ENCODE measurements at regions not wholly inside any gene's neighbourhood (a gene's known extent, or its start where the extent isn't known, plus 50 kb on each side); places are given as distances from the start of the nearest gene placed in this dataset.

- DNase-seq = no peak
- H3K27ac ChIP-seq (ENCODE audit: insufficient read depth, low read length, poor library complexity, severe bottlenecking) = no peak overlapping the region
- H3K9me3 ChIP-seq (ENCODE audit: control insufficient read depth, low read length) = no peaks in the 10 kb centered on the region
- H3K27me3 ChIP-seq (replicated peaks; ENCODE audit: control insufficient read depth, insufficient read depth, low read length, poor library complexity, severe bottlenecking) = no peaks in the 10 kb centered on the region
- no peaks in the 10 kb centered on the region for H3K4me1 ChIP-seq (ENCODE audit: control insufficient read depth, insufficient read depth, low read length, poor library complexity, severe bottlenecking)
- H3K36me3 ChIP-seq (ENCODE audit: control insufficient read depth, insufficient read depth, low read length) = no peaks in the 10 kb centered on the region
- H3K4me3 ChIP-seq (ENCODE audit: insufficient read depth, low read depth, low read length, poor library complexity, severe bottlenecking) = no peak overlapping the region
Measured at GRCh38 chr2:204453730-204454167, 91.5 kb upstream of the PARD3B start.

GRCh38 chr2:204454672-204455380 lies 90.4 kb upstream of the PARD3B start:
- H3K4me1 ChIP-seq (ENCODE audit: control insufficient read depth, insufficient read depth, low read length, poor library complexity, severe bottlenecking) = no peaks in the 10 kb centered on the region
- no peaks in the 10 kb centered on the region for H3K36me3 ChIP-seq (ENCODE audit: control insufficient read depth, insufficient read depth, low read length)

GRCh38 chr2:204468746-204469429 lies 76.4 kb upstream of the PARD3B start:
- Histone ChIP-seq H3K36me3 (ENCODE audit: control insufficient read depth, insufficient read depth, low read length) (no peaks in the 10 kb centered on the region), H3K9me3 (ENCODE audit: control insufficient read depth, low read length) (no peaks in the 10 kb centered on the region), H3K4me3 (ENCODE audit: insufficient read depth, low read depth, low read length, poor library complexity, severe bottlenecking) (no peak overlapping the region), H3K4me1 (ENCODE audit: control insufficient read depth, insufficient read depth, low read length, poor library complexity, severe bottlenecking) (no peaks in the 10 kb centered on the region), H3K27ac (ENCODE audit: insufficient read depth, low read length, poor library complexity, severe bottlenecking) (no peak overlapping the region), H3K27me3 (replicated peaks; ENCODE audit: control insufficient read depth, insufficient read depth, low read length, poor library complexity, severe bottlenecking) (peaks cover 3% of the 10 kb centered on the region)
- DNase-seq = no peak

More at GRCh38 chr2:204454672-204455380, 90.4 kb upstream of the PARD3B start:
- Histone ChIP-seq H3K4me3 (ENCODE audit: insufficient read depth, low read depth, low read length, poor library complexity, severe bottlenecking) (no peak overlapping the region), H3K27ac (ENCODE audit: insufficient read depth, low read length, poor library complexity, severe bottlenecking) (no peak overlapping the region), H3K27me3 (replicated peaks; ENCODE audit: control insufficient read depth, insufficient read depth, low read length, poor library complexity, severe bottlenecking) (no peaks in the 10 kb centered on the region), H3K9me3 (ENCODE audit: control insufficient read depth, low read length) (no peaks in the 10 kb centered on the region)
- no peak for DNase-seq

GRCh38 chr2:204470178-204470620 lies 75.1 kb upstream of the PARD3B start:
- Histone ChIP-seq H3K4me3 (ENCODE audit: insufficient read depth, low read depth, low read length, poor library complexity, severe bottlenecking) (no peak overlapping the region), H3K27ac (ENCODE audit: insufficient read depth, low read length, poor library complexity, severe bottlenecking) (no peak overlapping the region), H3K27me3 (replicated peaks; ENCODE audit: control insufficient read depth, insufficient read depth, low read length, poor library complexity, severe bottlenecking) (peaks cover 3% of the 10 kb centered on the region), H3K36me3 (ENCODE audit: control insufficient read depth, insufficient read depth, low read length) (no peaks in the 10 kb centered on the region), H3K4me1 (ENCODE audit: control insufficient read depth, insufficient read depth, low read length, poor library complexity, severe bottlenecking) (no peaks in the 10 kb centered on the region), H3K9me3 (ENCODE audit: control insufficient read depth, low read length) (no peaks in the 10 kb centered on the region)
- DNase-seq = no peak

GRCh38 chr2:204470621-204471196 lies 74.6 kb upstream of the PARD3B start:
- DNase-seq = no peak
- H3K36me3 ChIP-seq (ENCODE audit: control insufficient read depth, insufficient read depth, low read length) = no peaks in the 10 kb centered on the region
- no peak overlapping the region for H3K4me3 ChIP-seq (ENCODE audit: insufficient read depth, low read depth, low read length, poor library complexity, severe bottlenecking)
- H3K9me3 ChIP-seq (ENCODE audit: control insufficient read depth, low read length) = no peaks in the 10 kb centered on the region
- peaks cover 3% of the 10 kb centered on the region for H3K27me3 ChIP-seq (replicated peaks; ENCODE audit: control insufficient read depth, insufficient read depth, low read length, poor library complexity, severe bottlenecking)
- H3K27ac ChIP-seq (ENCODE audit: insufficient read depth, low read length, poor library complexity, severe bottlenecking) = no peak overlapping the region
- no peaks in the 10 kb centered on the region for H3K4me1 ChIP-seq (ENCODE audit: control insufficient read depth, insufficient read depth, low read length, poor library complexity, severe bottlenecking)

GRCh38 chr2:204472375-204472774 lies 72.9 kb upstream of the PARD3B start:
- H3K36me3 ChIP-seq (ENCODE audit: control insufficient read depth, insufficient read depth, low read length) = no peaks in the 10 kb centered on the region
- H3K4me3 ChIP-seq (ENCODE audit: insufficient read depth, low read depth, low read length, poor library complexity, severe bottlenecking) = no peak overlapping the region
- no peaks in the 10 kb centered on the region for H3K9me3 ChIP-seq (ENCODE audit: control insufficient read depth, low read length)
- DNase-seq = no peak
- no peak overlapping the region for H3K27ac ChIP-seq (ENCODE audit: insufficient read depth, low read length, poor library complexity, severe bottlenecking)
- H3K4me1 ChIP-seq (ENCODE audit: control insufficient read depth, insufficient read depth, low read length, poor library complexity, severe bottlenecking) = no peaks in the 10 kb centered on the region
- H3K27me3 ChIP-seq (replicated peaks; ENCODE audit: control insufficient read depth, insufficient read depth, low read length, poor library complexity, severe bottlenecking) = peaks cover 3% of the 10 kb centered on the region

GRCh38 chr2:204473224-204473623 lies 72.1 kb upstream of the PARD3B start:
- H3K27ac ChIP-seq (ENCODE audit: insufficient read depth, low read length, poor library complexity, severe bottlenecking) = no peak overlapping the region
- H3K4me1 ChIP-seq (ENCODE audit: control insufficient read depth, insufficient read depth, low read length, poor library complexity, severe bottlenecking) = no peaks in the 10 kb centered on the region
- no peak for DNase-seq
- no peaks in the 10 kb centered on the region for H3K36me3 ChIP-seq (ENCODE audit: control insufficient read depth, insufficient read depth, low read length)
- H3K27me3 ChIP-seq (replicated peaks; ENCODE audit: control insufficient read depth, insufficient read depth, low read length, poor library complexity, severe bottlenecking) = peaks cover 3% of the 10 kb centered on the region
- no peaks in the 10 kb centered on the region for H3K9me3 ChIP-seq (ENCODE audit: control insufficient read depth, low read length)
- no peak overlapping the region for H3K4me3 ChIP-seq (ENCODE audit: insufficient read depth, low read depth, low read length, poor library complexity, severe bottlenecking)

- H3K27me3 ChIP-seq (replicated peaks; ENCODE audit: control insufficient read depth, insufficient read depth, low read length, poor library complexity, severe bottlenecking) = peaks cover 3% of the 10 kb centered on the region
- no peaks in the 10 kb centered on the region for H3K4me1 ChIP-seq (ENCODE audit: control insufficient read depth, insufficient read depth, low read length, poor library complexity, severe bottlenecking)
- no peaks in the 10 kb centered on the region for H3K36me3 ChIP-seq (ENCODE audit: control insufficient read depth, insufficient read depth, low read length)
- DNase-seq = no peak
- H3K4me3 ChIP-seq (ENCODE audit: insufficient read depth, low read depth, low read length, poor library complexity, severe bottlenecking) = no peak overlapping the region
- no peaks in the 10 kb centered on the region for H3K9me3 ChIP-seq (ENCODE audit: control insufficient read depth, low read length)
- H3K27ac ChIP-seq (ENCODE audit: insufficient read depth, low read length, poor library complexity, severe bottlenecking) = no peak overlapping the region
Measured at GRCh38 chr2:204475399-204475798, 69.9 kb upstream of the PARD3B start.

GRCh38 chr2:204477358-204477950 lies 67.8 kb upstream of the PARD3B start:
- DNase-seq = no peak

GRCh38 chr2:204479557-204479956 lies 65.7 kb upstream of the PARD3B start:
- DNase-seq = no peak
- no peaks in the 10 kb centered on the region for H3K9me3 ChIP-seq (ENCODE audit: control insufficient read depth, low read length)
- no peaks in the 10 kb centered on the region for H3K4me1 ChIP-seq (ENCODE audit: control insufficient read depth, insufficient read depth, low read length, poor library complexity, severe bottlenecking)
- H3K36me3 ChIP-seq (ENCODE audit: control insufficient read depth, insufficient read depth, low read length) = no peaks in the 10 kb centered on the region
- H3K27me3 ChIP-seq (replicated peaks; ENCODE audit: control insufficient read depth, insufficient read depth, low read length, poor library complexity, severe bottlenecking) = no peaks in the 10 kb centered on the region
- H3K27ac ChIP-seq (ENCODE audit: insufficient read depth, low read length, poor library complexity, severe bottlenecking) = no peak overlapping the region
- no peak overlapping the region for H3K4me3 ChIP-seq (ENCODE audit: insufficient read depth, low read depth, low read length, poor library complexity, severe bottlenecking)

More at GRCh38 chr2:204477358-204477950, 67.8 kb upstream of the PARD3B start:
- H3K4me1 ChIP-seq (ENCODE audit: control insufficient read depth, insufficient read depth, low read length, poor library complexity, severe bottlenecking) = no peaks in the 10 kb centered on the region
- H3K36me3 ChIP-seq (ENCODE audit: control insufficient read depth, insufficient read depth, low read length) = no peaks in the 10 kb centered on the region
- no peaks in the 10 kb centered on the region for H3K9me3 ChIP-seq (ENCODE audit: control insufficient read depth, low read length)
- H3K27me3 ChIP-seq (replicated peaks; ENCODE audit: control insufficient read depth, insufficient read depth, low read length, poor library complexity, severe bottlenecking) = no peaks in the 10 kb centered on the region
- no peak overlapping the region for H3K4me3 ChIP-seq (ENCODE audit: insufficient read depth, low read depth, low read length, poor library complexity, severe bottlenecking)
- H3K27ac ChIP-seq (ENCODE audit: insufficient read depth, low read length, poor library complexity, severe bottlenecking) = no peak overlapping the region
